ENCODE measurements at regions not wholly inside any gene's neighbourhood (a gene's known extent, or its start where the extent isn't known, plus 50 kb on each side); places are given as distances from the start of the nearest gene placed in this dataset.
"Not testable (repeated sequence)": the region's sequence is repeated elsewhere in the genome, so short reads cannot be mapped to it uniquely, and the experiment has no call there.

DNA sequence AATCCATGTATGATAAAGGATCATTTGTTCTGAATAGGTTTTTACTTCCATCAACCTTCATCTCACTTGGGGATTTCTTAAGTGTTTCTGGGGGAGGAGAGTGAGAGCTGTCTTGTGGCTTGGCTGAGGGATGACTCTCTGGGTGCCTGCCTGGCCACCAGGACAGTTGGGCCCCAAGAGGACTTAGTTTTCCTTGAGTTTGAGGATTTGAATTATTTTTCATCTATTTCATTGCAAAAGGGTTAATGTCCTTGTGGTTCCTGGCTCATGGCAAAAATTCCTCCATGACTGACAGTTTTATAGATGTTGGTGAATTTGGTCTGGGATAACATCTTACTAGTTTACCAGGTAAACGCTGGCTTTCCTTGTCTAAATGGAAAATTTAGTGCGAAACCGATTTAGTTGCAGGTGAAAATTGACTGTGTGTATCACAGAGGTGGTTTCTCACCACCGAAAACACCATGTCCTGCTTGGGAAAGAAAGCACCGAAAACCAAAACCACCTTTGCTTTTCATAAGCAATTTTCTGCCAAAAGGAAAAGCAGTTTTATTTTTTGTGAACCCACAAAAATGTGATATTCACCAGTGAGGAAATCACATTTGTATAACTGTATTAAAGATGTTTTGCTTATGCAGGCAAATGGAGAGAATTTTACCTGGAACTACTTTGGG is 331.3 kb upstream of the SFRP2 start:
- DNase-seq (ENCODE audit: low read depth, low spot score): no peak
- H3K27me3 ChIP-seq (ENCODE audit: control insufficient read depth, insufficient read depth, low read length): no peaks in the 10 kb centered on the region
- no peak overlapping the region for H3K4me3 ChIP-seq (ENCODE audit: low read depth in 2 of 2, low read length in 2 of 2)
- intact Hi-C loops (cut with micrococcal nuclease; ENCODE audit: unreplicated experiment): no loop called here
- CTCF ChIA-PET: no interaction called here
- H3K27ac ChIP-seq (ENCODE audit: low read length): no peak overlapping the region
- in situ Hi-C loops (cut with HindIII; ENCODE audit: low pct_unique_long_range_greater_than_20kb, low sequenced_read_pairs): no loop called here
- no peaks in the 10 kb centered on the region for H3K4me1 ChIP-seq (ENCODE audit: control insufficient read depth, insufficient read depth, low read length)
- H3K36me3 ChIP-seq (ENCODE audit: control insufficient read depth, insufficient read depth, low read length): no peaks in the 10 kb centered on the region
- no peak for ATAC-seq
- POLR2A ChIA-PET: no interaction called here
- TF ChIP-seq SIN3A (IDR thresholded peaks at IDR 0.05; ENCODE audit: borderline replicate concordance, insufficient read depth, low read depth, low read length) (no peak), TCF7L2 (IDR thresholded peaks at IDR 0.05; ENCODE audit: low read depth, low read length) (no peak), POLR2AphosphoS5 (IDR thresholded peaks at IDR 0.05; ENCODE audit: low read depth, low read length) (no peak), CTCF (IDR thresholded peaks at IDR 0.05) (no peak)
- TF ChIP-seq, protein P1, sequence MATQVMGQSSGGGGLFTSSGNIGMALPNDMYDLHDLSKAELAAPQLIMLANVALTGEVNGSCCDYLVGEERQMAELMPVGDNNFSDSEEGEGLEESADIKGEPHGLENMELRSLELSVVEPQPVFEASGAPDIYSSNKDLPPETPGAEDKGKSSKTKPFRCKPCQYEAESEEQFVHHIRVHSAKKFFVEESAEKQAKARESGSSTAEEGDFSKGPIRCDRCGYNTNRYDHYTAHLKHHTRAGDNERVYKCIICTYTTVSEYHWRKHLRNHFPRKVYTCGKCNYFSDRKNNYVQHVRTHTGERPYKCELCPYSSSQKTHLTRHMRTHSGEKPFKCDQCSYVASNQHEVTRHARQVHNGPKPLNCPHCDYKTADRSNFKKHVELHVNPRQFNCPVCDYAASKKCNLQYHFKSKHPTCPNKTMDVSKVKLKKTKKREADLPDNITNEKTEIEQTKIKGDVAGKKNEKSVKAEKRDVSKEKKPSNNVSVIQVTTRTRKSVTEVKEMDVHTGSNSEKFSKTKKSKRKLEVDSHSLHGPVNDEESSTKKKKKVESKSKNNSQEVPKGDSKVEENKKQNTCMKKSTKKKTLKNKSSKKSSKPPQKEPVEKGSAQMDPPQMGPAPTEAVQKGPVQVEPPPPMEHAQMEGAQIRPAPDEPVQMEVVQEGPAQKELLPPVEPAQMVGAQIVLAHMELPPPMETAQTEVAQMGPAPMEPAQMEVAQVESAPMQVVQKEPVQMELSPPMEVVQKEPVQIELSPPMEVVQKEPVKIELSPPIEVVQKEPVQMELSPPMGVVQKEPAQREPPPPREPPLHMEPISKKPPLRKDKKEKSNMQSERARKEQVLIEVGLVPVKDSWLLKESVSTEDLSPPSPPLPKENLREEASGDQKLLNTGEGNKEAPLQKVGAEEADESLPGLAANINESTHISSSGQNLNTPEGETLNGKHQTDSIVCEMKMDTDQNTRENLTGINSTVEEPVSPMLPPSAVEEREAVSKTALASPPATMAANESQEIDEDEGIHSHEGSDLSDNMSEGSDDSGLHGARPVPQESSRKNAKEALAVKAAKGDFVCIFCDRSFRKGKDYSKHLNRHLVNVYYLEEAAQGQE (IDR thresholded peaks at IDR 0.05; ENCODE audit: insufficient read depth in 1 of 2, low read depth in 2 of 2, low read length in 1 of 2): no peak
- H3K9me3 ChIP-seq (ENCODE audit: control insufficient read depth, insufficient read depth, low read depth, low read length): no peaks in the 10 kb centered on the region
- BruUV-seq (replicated peaks): no TSS peak

GRCh38 chr4:154119317-154119716 is 330.4 kb upstream of the SFRP2 start:
- no peak for DNase-seq (ENCODE audit: low read depth, low spot score)
- TF ChIP-seq POLR2AphosphoS5 (IDR thresholded peaks at IDR 0.05; ENCODE audit: low read depth, low read length) (no peak), TCF7L2 (IDR thresholded peaks at IDR 0.05; ENCODE audit: low read depth, low read length) (no peak), CTCF (IDR thresholded peaks at IDR 0.05) (no peak), SIN3A (IDR thresholded peaks at IDR 0.05; ENCODE audit: borderline replicate concordance, insufficient read depth, low read depth, low read length) (no peak)
- TF ChIP-seq, protein P1 (IDR thresholded peaks at IDR 0.05; ENCODE audit: insufficient read depth in 1 of 2, low read depth in 2 of 2, low read length in 1 of 2): no peak
- H3K4me3 ChIP-seq (ENCODE audit: low read depth in 2 of 2, low read length in 2 of 2): no peak overlapping the region
- H3K36me3 ChIP-seq (ENCODE audit: control insufficient read depth, insufficient read depth, low read length): no peaks in the 10 kb centered on the region
- POLR2A ChIA-PET: no interaction called here
- no peaks in the 10 kb centered on the region for H3K9me3 ChIP-seq (ENCODE audit: control insufficient read depth, insufficient read depth, low read depth, low read length)
- in situ Hi-C loops (cut with HindIII; ENCODE audit: low pct_unique_long_range_greater_than_20kb, low sequenced_read_pairs): no loop called here
- intact Hi-C loops (cut with micrococcal nuclease; ENCODE audit: unreplicated experiment): no loop called here
- H3K27me3 ChIP-seq (ENCODE audit: control insufficient read depth, insufficient read depth, low read length): no peaks in the 10 kb centered on the region
- no peaks in the 10 kb centered on the region for H3K4me1 ChIP-seq (ENCODE audit: control insufficient read depth, insufficient read depth, low read length)
- no peak overlapping the region for H3K27ac ChIP-seq (ENCODE audit: low read length)
- no peak for ATAC-seq
- CTCF ChIA-PET: no interaction called here
- no TSS peak for BruUV-seq (replicated peaks)

- CTCF ChIA-PET; H3K4me1 ChIP-seq (ENCODE audit: control insufficient read depth, insufficient read depth, low read length); H3K36me3 ChIP-seq (ENCODE audit: control insufficient read depth, insufficient read depth, low read length); H3K4me3 ChIP-seq (ENCODE audit: low read depth in 2 of 2, low read length in 2 of 2); DNase-seq (ENCODE audit: low read depth, low spot score); H3K27me3 ChIP-seq (ENCODE audit: control insufficient read depth, insufficient read depth, low read length); BruUV-seq (replicated peaks); intact Hi-C loops (cut with micrococcal nuclease; ENCODE audit: unreplicated experiment); POLR2A ChIA-PET; ATAC-seq; H3K27ac ChIP-seq (ENCODE audit: low read length); in situ Hi-C loops (cut with HindIII; ENCODE audit: low pct_unique_long_range_greater_than_20kb, low sequenced_read_pairs); H3K9me3 ChIP-seq (ENCODE audit: control insufficient read depth, insufficient read depth, low read depth, low read length): not testable (repeated sequence)
These were observed 328.8 kb upstream of the SFRP2 start for GRCh38 chr4:154117726-154118125.
